ENCODE measurements at regions not wholly inside any gene's neighbourhood (a gene's known extent, or its start where the extent isn't known, plus 50 kb on each side); places are given as distances from the start of the nearest gene placed in this dataset.

GRCh38 chr7:156160811-156161210, 348.5 kb upstream of the SHH start:
- Histone ChIP-seq H3K23ac (ENCODE audit: low read depth, low read length, poor library complexity) (no peak overlapping the region), H4K91ac (ENCODE audit: low read depth, low read length, poor library complexity) (no peak overlapping the region), H3K79me1 (ENCODE audit: low read depth, low read length) (no peaks in the 10 kb centered on the region), H3K36me3 (replicated peaks in 1 of 2; ENCODE audit: control insufficient read depth in 2 of 2, insufficient read depth in 2 of 2, low read length in 2 of 2) (no peaks in the 10 kb centered on the region), H3K27ac (replicated peaks; ENCODE audit: low read length) (no peak overlapping the region), H3K27me3 (ENCODE audit: control insufficient read depth in 3 of 3, insufficient read depth in 3 of 3, low read depth in 1 of 3, low read length in 3 of 3) (no peaks in the 10 kb centered on the region), H2BK12ac (ENCODE audit: low read length) (no peak overlapping the region), H4K8ac (ENCODE audit: low read depth, low read length) (no peak overlapping the region), H3K9me3 (replicated peaks in 1 of 2; ENCODE audit: control insufficient read depth in 2 of 2, insufficient read depth in 1 of 2, low read depth in 1 of 2, low read length in 2 of 2) (no peaks in the 10 kb centered on the region), H3K4me1 (ENCODE audit: control insufficient read depth in 2 of 2, insufficient read depth in 1 of 2, low read depth in 1 of 2, low read length in 2 of 2) (peaks cover 0 to 7% of the 10 kb centered on the region in 2 donors), H3K4ac (ENCODE audit: low read length) (no peak overlapping the region), H2BK120ac (ENCODE audit: low read depth, low read length) (no peak overlapping the region), H2BK15ac (ENCODE audit: low read length) (no peak overlapping the region), H3K14ac (ENCODE audit: low read length) (no peak overlapping the region), H2AK5ac (ENCODE audit: low read depth, low read length) (no peak overlapping the region), H3K4me3 (ENCODE audit: low read length in 2 of 2) (no peak overlapping the region), H3K9ac (ENCODE audit: low read depth, low read length, poor library complexity) (no peak overlapping the region), H3K4me2 (ENCODE audit: insufficient read depth, low read length, poor library complexity, severe bottlenecking) (no peak overlapping the region), H2AFZ (ENCODE audit: low read length) (no peak overlapping the region), H2BK5ac (ENCODE audit: low read length) (no peak overlapping the region), H3K18ac (ENCODE audit: low read length) (no peak overlapping the region)
- peak; percentile 9 for DNase-seq (ENCODE audit: low spot score)
- WGBS, 2 donors (ENCODE audit: extremely low coverage in 2 of 2, insufficient read length in 2 of 2, insufficient replicate concordance in 1 of 2): no CpG with 5 or more reads among the region's 15 CpGs

GRCh38 chr7:156158693-156159092, 346.4 kb upstream of the SHH start:
- no peaks in the 10 kb centered on the region for H3K79me1 ChIP-seq (ENCODE audit: low read depth, low read length)
- H3K23ac ChIP-seq (ENCODE audit: low read depth, low read length, poor library complexity): no peak overlapping the region
- H2AK5ac ChIP-seq (ENCODE audit: low read depth, low read length): no peak overlapping the region
- H3K4me3 ChIP-seq (ENCODE audit: low read length in 2 of 2): no peak overlapping the region
- H3K9ac ChIP-seq (ENCODE audit: low read depth, low read length, poor library complexity): no peak overlapping the region
- H2AFZ ChIP-seq (ENCODE audit: low read length): no peak overlapping the region
- H2BK15ac ChIP-seq (ENCODE audit: low read length): no peak overlapping the region
- no peak overlapping the region for H3K4me2 ChIP-seq (ENCODE audit: insufficient read depth, low read length, poor library complexity, severe bottlenecking)
- no peak overlapping the region for H3K14ac ChIP-seq (ENCODE audit: low read length)
- H2BK12ac ChIP-seq (ENCODE audit: low read length): no peak overlapping the region
- no peak overlapping the region for H4K91ac ChIP-seq (ENCODE audit: low read depth, low read length, poor library complexity)
- no peak for DNase-seq (ENCODE audit: low spot score)
- H3K27ac ChIP-seq (replicated peaks; ENCODE audit: low read length): no peak overlapping the region
- no peak overlapping the region for H4K8ac ChIP-seq (ENCODE audit: low read depth, low read length)
- H3K27me3 ChIP-seq (ENCODE audit: control insufficient read depth in 3 of 3, insufficient read depth in 3 of 3, low read depth in 1 of 3, low read length in 3 of 3): no peaks in the 10 kb centered on the region
- peaks cover 0 to 7% of the 10 kb centered on the region in 2 donors for H3K4me1 ChIP-seq (ENCODE audit: control insufficient read depth in 2 of 2, insufficient read depth in 1 of 2, low read depth in 1 of 2, low read length in 2 of 2)
- H3K18ac ChIP-seq (ENCODE audit: low read length): no peak overlapping the region
- no peak overlapping the region for H3K4ac ChIP-seq (ENCODE audit: low read length)
- H2BK120ac ChIP-seq (ENCODE audit: low read depth, low read length): no peak overlapping the region
- no peaks in the 10 kb centered on the region for H3K36me3 ChIP-seq (replicated peaks in 1 of 2; ENCODE audit: control insufficient read depth in 2 of 2, insufficient read depth in 2 of 2, low read length in 2 of 2)
- peaks cover 0 to 2% of the 10 kb centered on the region in 2 donors for H3K9me3 ChIP-seq (replicated peaks in 1 of 2; ENCODE audit: control insufficient read depth in 2 of 2, insufficient read depth in 1 of 2, low read depth in 1 of 2, low read length in 2 of 2)
- no CpG with 5 or more reads among the region's 11 CpGs for WGBS, 2 donors (ENCODE audit: extremely low coverage in 2 of 2, insufficient read length in 2 of 2, insufficient replicate concordance in 1 of 2)
- no peak overlapping the region for H2BK5ac ChIP-seq (ENCODE audit: low read length)

- DNase-seq (ENCODE audit: low spot score): no peak
- no peak overlapping the region for H2AK5ac ChIP-seq (ENCODE audit: low read depth, low read length)
- no peaks in the 10 kb centered on the region for H3K27me3 ChIP-seq (ENCODE audit: control insufficient read depth in 3 of 3, insufficient read depth in 3 of 3, low read depth in 1 of 3, low read length in 3 of 3)
- no peak overlapping the region for H4K8ac ChIP-seq (ENCODE audit: low read depth, low read length)
- no peak overlapping the region for H2BK5ac ChIP-seq (ENCODE audit: low read length)
- WGBS, 2 donors (ENCODE audit: extremely low coverage in 2 of 2, insufficient read length in 2 of 2, insufficient replicate concordance in 1 of 2): no CpG with 5 or more reads among the region's 6 CpGs
- H3K36me3 ChIP-seq (replicated peaks in 1 of 2; ENCODE audit: control insufficient read depth in 2 of 2, insufficient read depth in 2 of 2, low read length in 2 of 2): no peaks in the 10 kb centered on the region
- no peaks in the 10 kb centered on the region for H3K79me1 ChIP-seq (ENCODE audit: low read depth, low read length)
- no peak overlapping the region for H2BK15ac ChIP-seq (ENCODE audit: low read length)
- no peak overlapping the region for H3K27ac ChIP-seq (replicated peaks; ENCODE audit: low read length)
- H3K18ac ChIP-seq (ENCODE audit: low read length): no peak overlapping the region
- no peak overlapping the region for H4K91ac ChIP-seq (ENCODE audit: low read depth, low read length, poor library complexity)
- no peak overlapping the region for H2AFZ ChIP-seq (ENCODE audit: low read length)
- no peak overlapping the region for H3K14ac ChIP-seq (ENCODE audit: low read length)
- H3K4me1 ChIP-seq (ENCODE audit: control insufficient read depth in 2 of 2, insufficient read depth in 1 of 2, low read depth in 1 of 2, low read length in 2 of 2): peaks cover 0 to 7% of the 10 kb centered on the region in 2 donors
- no peak overlapping the region for H3K9ac ChIP-seq (ENCODE audit: low read depth, low read length, poor library complexity)
- peaks cover 0 to 4% of the 10 kb centered on the region in 2 donors for H3K9me3 ChIP-seq (replicated peaks in 1 of 2; ENCODE audit: control insufficient read depth in 2 of 2, insufficient read depth in 1 of 2, low read depth in 1 of 2, low read length in 2 of 2)
- H2BK120ac ChIP-seq (ENCODE audit: low read depth, low read length): no peak overlapping the region
- H2BK12ac ChIP-seq (ENCODE audit: low read length): no peak overlapping the region
- no peak overlapping the region for H3K4me2 ChIP-seq (ENCODE audit: insufficient read depth, low read length, poor library complexity, severe bottlenecking)
- H3K4me3 ChIP-seq (ENCODE audit: low read length in 2 of 2): no peak overlapping the region
- H3K23ac ChIP-seq (ENCODE audit: low read depth, low read length, poor library complexity): no peak overlapping the region
- H3K4ac ChIP-seq (ENCODE audit: low read length): no peak overlapping the region
These were observed 345.9 kb upstream of the SHH start for GRCh38 chr7:156158213-156158612.

GRCh38 chr7:156157409-156158012, 345.2 kb upstream of the SHH start:
- no peaks in the 10 kb centered on the region for H3K27me3 ChIP-seq (ENCODE audit: control insufficient read depth in 3 of 3, insufficient read depth in 3 of 3, low read depth in 1 of 3, low read length in 3 of 3)
- H3K4me1 ChIP-seq (ENCODE audit: control insufficient read depth in 2 of 2, insufficient read depth in 1 of 2, low read depth in 1 of 2, low read length in 2 of 2): peaks cover 0 to 7% of the 10 kb centered on the region in 2 donors
- no peaks in the 10 kb centered on the region for H3K79me1 ChIP-seq (ENCODE audit: low read depth, low read length)
- H2BK5ac ChIP-seq (ENCODE audit: low read length): peak overlapping the region; percentile 53
- H3K27ac ChIP-seq (replicated peaks; ENCODE audit: low read length): no peak overlapping the region
- peak overlapping the region; percentile 98 for H2AK5ac ChIP-seq (ENCODE audit: low read depth, low read length)
- H3K36me3 ChIP-seq (replicated peaks in 1 of 2; ENCODE audit: control insufficient read depth in 2 of 2, insufficient read depth in 2 of 2, low read length in 2 of 2): no peaks in the 10 kb centered on the region
- peaks cover 0 to 4% of the 10 kb centered on the region in 2 donors for H3K9me3 ChIP-seq (replicated peaks in 1 of 2; ENCODE audit: control insufficient read depth in 2 of 2, insufficient read depth in 1 of 2, low read depth in 1 of 2, low read length in 2 of 2)
- H2BK120ac ChIP-seq (ENCODE audit: low read depth, low read length): peak overlapping the region; percentile 67
- H3K9ac ChIP-seq (ENCODE audit: low read depth, low read length, poor library complexity): no peak overlapping the region
- H3K18ac ChIP-seq (ENCODE audit: low read length): peak overlapping the region; percentile 88
- no peak overlapping the region for H3K4ac ChIP-seq (ENCODE audit: low read length)
- H2AFZ ChIP-seq (ENCODE audit: low read length): no peak overlapping the region
- peak overlapping the region; percentile 36 for H2BK12ac ChIP-seq (ENCODE audit: low read length)
- H3K4me3 ChIP-seq (ENCODE audit: low read length in 2 of 2): no peak overlapping the region
- no peak for DNase-seq (ENCODE audit: low spot score)
- H3K14ac ChIP-seq (ENCODE audit: low read length): peak overlapping the region; percentile 50
- no peak overlapping the region for H4K8ac ChIP-seq (ENCODE audit: low read depth, low read length)
- WGBS, 2 donors (ENCODE audit: extremely low coverage in 2 of 2, insufficient read length in 2 of 2, insufficient replicate concordance in 1 of 2): no CpG with 5 or more reads among the region's 13 CpGs
- H4K91ac ChIP-seq (ENCODE audit: low read depth, low read length, poor library complexity): no peak overlapping the region
- peak overlapping the region; percentile 4 for H3K23ac ChIP-seq (ENCODE audit: low read depth, low read length, poor library complexity)
- peak overlapping the region; percentile 88 for H2BK15ac ChIP-seq (ENCODE audit: low read length)
- H3K4me2 ChIP-seq (ENCODE audit: insufficient read depth, low read length, poor library complexity, severe bottlenecking): no peak overlapping the region
